Activated CD8-positive, alpha-beta T cell treated with anti-CD3 and anti-CD28 coated beads for 36 hours (primary cell): ENCODE measurements at regions not wholly inside any gene's neighbourhood (a gene's known extent, or its start where the extent isn't known, plus 50 kb on each side); places are given as distances from the start of the nearest gene placed in this dataset.

Source experiments
- ATAC-seq: fragments of 200-7000 bp; cut with Tn5 transposase; one replicate; pipeline ENCODE4 v1.10.0; 2021; ENCODE audit warnings: mild to moderate bottlenecking, moderate library complexity
- CTCF ChIA-PET: fragments of 350-600 bp; sonication (Branson Sonifier 250); formaldehyde crosslinking; loops from one replicate; lab custom pipeline; 2021; ENCODE audit warnings: antibody characterized with exemption; lab: Charles Lee
- POLR2A ChIA-PET: fragments of 350-600 bp; sonication (Branson Sonifier 250); formaldehyde crosslinking; loops from one replicate; lab custom pipeline; 2021; ENCODE audit warnings: antibody characterized with exemption; lab: Charles Lee
- DNase-seq: peaks from one replicate; pipeline ENCODE4 v3.0.0-alpha.2; 2020
- H3K27ac Mint-ChIP-seq: one replicate; pipeline ENCODE4 v1.8.0; 2021; ENCODE audit warnings: mild to moderate bottlenecking, mixed read lengths
- H3K27me3 Mint-ChIP-seq: one replicate; pipeline ENCODE4 v1.8.0; 2021; ENCODE audit warnings: mixed read lengths
- H3K36me3 Mint-ChIP-seq: one replicate; pipeline ENCODE4 v1.8.0; 2021; ENCODE audit warnings: low read depth, mixed read lengths
- H3K4me1 Mint-ChIP-seq: one replicate; pipeline ENCODE4 v1.8.0; 2021; ENCODE audit warnings: low read depth, mixed read lengths
- H3K4me3 Mint-ChIP-seq: one replicate; pipeline ENCODE4 v1.8.0; 2021; ENCODE audit warnings: mild to moderate bottlenecking, moderate library complexity, mixed read lengths
- H3K9me3 Mint-ChIP-seq: one replicate; pipeline ENCODE4 v1.8.0; 2021; ENCODE audit warnings: mixed read lengths
- CTCF ChIP-seq: fragments of 200-600 bp; IDR thresholded peaks from one replicate; pipeline ENCODE4 v1.8.0; 2022; ENCODE audit warnings: antibody characterized with exemption, mild to moderate bottlenecking
- intact Hi-C: fragments of 100-400 bp; cut with micrococcal nuclease; formaldehyde crosslinking; loops from one replicate; pipeline ENCODE4 v1.10.0; 2022

GRCh38 chr4:153093802-153094201 is 110.4 kb upstream of the TRIM2 start:
- no peak overlapping the region for H3K4me3 Mint-ChIP-seq
- peaks cover 6% of the 10 kb centered on the region for H3K4me1 Mint-ChIP-seq
- DNase-seq (no peak), ATAC-seq (no peak)
- ChIA-PET POLR2A (interaction anchor here (1.0 kb wide), 1 partner anchor 12 kb away, joined by 3 read pairs; no protein-coding TSS in a partner anchor), CTCF (interaction anchor here (1.1 to 8.8 kb wide), 3 partner anchors 10 to 34 kb away, joined by 3 to 88 read pairs (median 4); no protein-coding TSS in a partner anchor)
- TF ChIP-seq CTCF: no peak
- no peaks in the 10 kb centered on the region for H3K9me3 Mint-ChIP-seq
- H3K27me3 Mint-ChIP-seq: no peaks in the 10 kb centered on the region
- no peak overlapping the region for H3K27ac Mint-ChIP-seq
- no peaks in the 10 kb centered on the region for H3K36me3 Mint-ChIP-seq
- intact Hi-C loops: no loop called here

- no peak for DNase-seq
- ChIA-PET CTCF (interaction anchor here (1.1 to 8.8 kb wide), 3 partner anchors 10 to 33 kb away, joined by 3 to 88 read pairs (median 11); no protein-coding TSS in a partner anchor), POLR2A (interaction anchor here (1.0 to 1.4 kb wide), 2 partner anchors 9 to 11 kb away, joined by 3 read pairs; no protein-coding TSS in a partner anchor)
- ATAC-seq: no peak
- H3K27ac Mint-ChIP-seq: no peak overlapping the region
- no peaks in the 10 kb centered on the region for H3K27me3 Mint-ChIP-seq
- intact Hi-C loops: no loop called here
- no peak overlapping the region for H3K4me3 Mint-ChIP-seq
- peaks cover 3% of the 10 kb centered on the region for H3K4me1 Mint-ChIP-seq
- no peaks in the 10 kb centered on the region for H3K9me3 Mint-ChIP-seq
- H3K36me3 Mint-ChIP-seq: no peaks in the 10 kb centered on the region
- no peak for TF ChIP-seq CTCF
Measured at GRCh38 chr4:153094435-153094834, 109.8 kb upstream of the TRIM2 start.

- intact Hi-C loops: no loop called here
- Mint-ChIP-seq H3K4me1 (peaks cover 3% of the 10 kb centered on the region), H3K27me3 (no peaks in the 10 kb centered on the region), H3K36me3 (no peaks in the 10 kb centered on the region), H3K9me3 (no peaks in the 10 kb centered on the region), H3K27ac (no peak overlapping the region), H3K4me3 (no peak overlapping the region)
- POLR2A ChIA-PET: interaction anchor here (1.4 kb wide), 1 partner anchor 10 kb away, joined by 3 read pairs; no protein-coding TSS in a partner anchor
- CTCF ChIA-PET: interaction anchor here (0.8 to 8.8 kb wide), 4 partner anchors 11 to 47 kb away, joined by 3 to 88 read pairs (median 8); no protein-coding TSS in a partner anchor
- no peak for ATAC-seq
- DNase-seq: no peak
- no peak for TF ChIP-seq CTCF
Measured at GRCh38 chr4:153095448-153096204, 108.6 kb upstream of the TRIM2 start.

- no peak for TF ChIP-seq CTCF
- Mint-ChIP-seq H3K4me1 (no peaks in the 10 kb centered on the region), H3K9me3 (no peaks in the 10 kb centered on the region), H3K27me3 (no peaks in the 10 kb centered on the region), H3K27ac (no peak overlapping the region), H3K4me3 (no peak overlapping the region), H3K36me3 (no peaks in the 10 kb centered on the region)
- intact Hi-C loops: no loop called here
- CTCF ChIA-PET: interaction anchor here (0.8 to 8.8 kb wide), 8 partner anchors 9 to 46 kb away, joined by 3 to 88 read pairs (median 4); no protein-coding TSS in a partner anchor
- POLR2A ChIA-PET: interaction anchor here (0.7 kb wide), 1 partner anchor 1943 kb away, joined by 3 read pairs; no protein-coding TSS in a partner anchor
- ATAC-seq (no peak), DNase-seq (no peak)
Measured at GRCh38 chr4:153096344-153096743, 107.9 kb upstream of the TRIM2 start.

GRCh38 chr4:153098427-153098826 is 105.8 kb upstream of the TRIM2 start:
- ATAC-seq (no peak), DNase-seq (no peak)
- CTCF ChIA-PET: interaction anchor here (2.2 to 8.8 kb wide), 4 partner anchors 14 to 33 kb away, joined by 6 to 88 read pairs (median 8); no protein-coding TSS in a partner anchor
- H3K36me3 Mint-ChIP-seq: no peaks in the 10 kb centered on the region
- H3K9me3 Mint-ChIP-seq: no peaks in the 10 kb centered on the region
- POLR2A ChIA-PET: no interaction called here
- H3K27me3 Mint-ChIP-seq: peaks cover 1% of the 10 kb centered on the region
- no peak for TF ChIP-seq CTCF
- intact Hi-C loops: no loop called here
- H3K27ac Mint-ChIP-seq: no peak overlapping the region
- no peak overlapping the region for H3K4me3 Mint-ChIP-seq
- no peaks in the 10 kb centered on the region for H3K4me1 Mint-ChIP-seq
